NCI-H510A (cell line): ENCODE measurements at regions not wholly inside any gene's neighbourhood (a gene's known extent, or its start where the extent isn't known, plus 50 kb on each side); places are given as distances from the start of the nearest gene placed in this dataset.

Source experiments
- DNase-seq: peaks from one replicate; lab custom pipeline; 2025; lab: John Stamatoyannopoulos, UW

DNA sequence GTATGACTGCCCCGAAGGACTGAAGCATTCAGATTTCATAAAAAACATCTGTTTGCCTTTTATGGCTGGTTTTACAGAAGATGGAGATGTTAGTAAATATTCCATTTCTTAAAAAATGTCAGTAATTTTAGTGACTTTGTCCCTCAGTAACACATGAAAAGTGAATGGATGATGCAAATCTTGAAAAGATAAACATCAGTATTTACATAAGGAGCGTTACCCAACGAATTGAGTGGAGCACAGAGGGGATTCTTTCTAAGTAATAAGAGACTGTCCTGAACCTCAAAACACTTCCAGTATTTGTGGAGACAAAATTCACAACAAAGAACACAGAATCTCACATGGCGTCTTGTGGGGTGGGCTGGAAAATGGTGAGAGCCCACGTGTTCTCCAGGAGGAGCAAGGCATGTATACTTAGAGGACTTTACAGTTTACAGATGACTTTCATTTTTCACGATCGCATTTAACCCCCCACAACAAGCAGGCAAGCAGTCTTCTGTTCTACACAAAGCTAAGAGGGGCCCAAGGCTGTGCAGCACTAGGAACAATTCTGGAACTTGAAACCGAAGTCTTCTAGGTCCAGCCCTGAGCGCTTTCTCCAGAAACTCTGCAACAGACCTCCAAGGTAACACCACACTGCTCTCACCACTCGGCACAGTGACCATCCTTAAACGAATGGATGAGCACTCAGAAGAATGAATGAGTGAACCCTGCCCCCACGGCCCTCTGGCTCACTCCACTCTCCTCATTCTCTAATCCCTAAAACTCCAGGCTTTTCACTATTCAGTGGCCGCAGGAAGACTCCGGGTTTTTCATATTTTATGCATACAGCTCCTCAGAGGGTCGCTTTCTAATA, 709.8 kb downstream of the UQCRFS1 start:
- DNase-seq, result no peak

DNA sequence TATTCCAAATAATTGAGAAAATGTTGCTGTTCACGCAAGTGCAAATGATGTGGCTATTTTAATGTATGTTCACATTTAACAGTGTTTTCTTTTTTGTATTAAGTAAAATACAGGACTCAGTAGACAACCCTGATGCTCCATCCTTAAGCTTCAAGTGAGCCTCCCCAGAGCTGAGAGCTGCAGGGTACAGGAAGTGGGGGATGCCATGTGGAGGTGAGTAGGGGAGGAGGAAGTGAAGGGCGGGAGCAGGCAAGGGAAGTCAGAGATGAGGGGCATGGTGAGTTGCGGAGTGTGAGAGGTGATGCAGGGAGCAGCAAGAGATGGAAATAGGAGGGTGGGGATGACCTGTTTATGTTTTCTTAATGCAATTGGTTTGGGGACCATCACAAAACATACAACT, 711.0 kb downstream of the UQCRFS1 start:
- DNase-seq, result no peak

DNA sequence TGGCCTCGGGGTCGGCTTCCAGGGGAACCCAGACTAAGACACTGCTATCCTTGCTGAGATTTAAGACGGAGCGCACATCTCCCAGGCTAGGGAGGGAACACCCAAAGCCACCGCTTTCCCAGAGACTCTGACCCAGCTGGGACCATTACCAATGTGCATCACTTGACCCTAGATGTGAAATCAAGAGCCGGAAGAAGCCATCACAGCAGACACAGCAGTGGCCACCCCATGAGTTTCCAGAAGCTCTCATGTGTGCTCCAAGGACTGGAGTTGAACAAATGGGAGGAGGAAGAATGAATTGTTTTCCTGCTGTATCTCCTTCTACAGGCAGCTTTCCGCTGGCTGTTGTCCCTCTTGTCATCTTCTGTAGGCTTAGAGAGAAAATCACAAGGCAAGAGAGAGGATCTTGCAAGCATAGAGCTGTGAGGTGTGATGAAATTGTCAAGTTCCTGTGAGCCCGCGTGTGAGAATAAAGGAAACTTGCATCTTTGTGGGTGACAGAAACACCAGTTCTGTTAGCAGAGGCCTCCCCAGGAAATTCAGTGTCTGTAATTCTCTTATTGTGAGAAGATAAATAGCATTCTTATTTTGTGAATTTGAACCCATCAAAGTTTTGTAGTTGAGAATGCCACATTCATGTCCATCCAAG, 711.8 kb downstream of the UQCRFS1 start:
- DNase-seq, result no peak

DNA sequence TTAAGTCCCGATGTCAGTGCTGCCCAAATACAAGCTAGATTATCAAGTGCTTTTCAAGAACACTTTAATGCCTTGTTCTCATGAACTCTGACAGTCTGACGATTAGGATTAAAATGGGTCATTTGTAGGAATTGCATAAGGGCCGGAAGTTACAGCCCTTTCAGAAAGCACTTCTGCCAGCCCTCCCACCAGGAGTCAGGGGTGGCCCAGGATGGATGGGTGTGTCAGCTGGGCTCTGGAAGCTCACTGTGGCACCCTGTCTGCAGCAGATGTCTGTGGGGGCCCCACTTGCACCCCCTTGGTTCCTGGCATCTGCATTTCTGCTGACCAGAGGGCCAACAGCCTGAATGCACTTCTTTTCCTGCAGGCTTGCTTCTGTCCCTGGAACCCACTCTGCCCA, 712.7 kb downstream of the UQCRFS1 start:
- DNase-seq, result no peak

DNA sequence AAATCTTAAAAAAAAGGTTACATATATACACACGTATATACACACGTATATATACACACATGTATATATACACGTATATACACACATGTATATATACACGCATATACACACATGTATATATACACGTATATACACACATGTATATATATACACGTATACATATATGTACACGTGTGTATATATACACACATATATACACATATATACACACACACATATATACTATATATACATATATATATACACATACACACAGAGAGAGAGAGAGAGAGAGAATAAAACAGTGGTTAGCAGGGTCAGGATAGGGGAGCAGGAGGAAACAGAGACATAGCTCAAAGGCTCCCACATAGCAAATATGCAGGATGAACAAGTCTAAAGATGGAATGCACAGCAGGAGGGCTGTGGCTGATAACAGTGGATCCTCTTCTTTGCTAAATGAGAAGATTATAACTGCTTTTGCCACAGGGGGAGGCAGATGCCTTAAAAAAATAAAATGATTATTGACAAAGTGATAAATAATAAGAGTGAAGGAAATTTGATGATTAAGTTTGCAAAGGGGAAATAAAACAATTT, 714.5 kb downstream of the UQCRFS1 start:
- DNase-seq, result no peak

DNA sequence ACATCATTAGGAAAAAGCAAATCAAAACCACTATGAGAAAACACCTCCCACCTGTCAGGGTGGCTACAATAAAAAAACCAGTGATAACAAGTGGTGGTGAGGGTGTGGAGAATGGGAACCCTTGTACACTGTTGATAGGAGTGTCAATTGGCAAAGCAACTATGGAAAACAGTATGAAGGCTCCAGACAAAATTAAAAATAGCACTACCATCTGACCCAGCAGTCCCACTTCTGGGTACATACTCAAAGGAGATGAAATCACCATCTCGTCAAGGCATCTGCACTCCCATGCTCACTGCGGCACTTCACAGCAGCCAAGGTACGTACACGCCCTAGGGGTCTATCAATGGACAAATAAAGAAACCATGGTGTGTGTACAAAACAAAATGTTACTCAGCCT, 715.1 kb downstream of the UQCRFS1 start:
- no peak for DNase-seq

DNA sequence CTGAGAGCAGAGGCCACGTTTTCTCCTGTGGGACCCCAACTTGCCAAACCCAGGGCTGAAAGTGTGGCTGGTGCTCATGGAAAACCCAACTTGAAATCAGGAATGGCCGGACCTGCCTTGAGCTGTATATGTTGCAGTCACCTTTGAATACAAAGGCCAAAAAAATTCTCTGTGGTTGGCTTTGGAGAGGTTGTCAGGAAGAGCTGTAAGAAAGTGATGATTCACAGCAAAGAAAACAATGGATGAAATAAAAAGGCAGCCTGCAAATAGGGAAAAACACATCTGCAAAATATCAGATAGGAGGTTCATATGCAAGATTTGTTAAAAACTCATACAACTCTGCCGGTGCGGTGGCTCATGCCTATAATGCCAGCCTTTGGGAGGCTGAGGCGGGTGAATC, 715.8 kb downstream of the UQCRFS1 start:
- no peak for DNase-seq

DNA sequence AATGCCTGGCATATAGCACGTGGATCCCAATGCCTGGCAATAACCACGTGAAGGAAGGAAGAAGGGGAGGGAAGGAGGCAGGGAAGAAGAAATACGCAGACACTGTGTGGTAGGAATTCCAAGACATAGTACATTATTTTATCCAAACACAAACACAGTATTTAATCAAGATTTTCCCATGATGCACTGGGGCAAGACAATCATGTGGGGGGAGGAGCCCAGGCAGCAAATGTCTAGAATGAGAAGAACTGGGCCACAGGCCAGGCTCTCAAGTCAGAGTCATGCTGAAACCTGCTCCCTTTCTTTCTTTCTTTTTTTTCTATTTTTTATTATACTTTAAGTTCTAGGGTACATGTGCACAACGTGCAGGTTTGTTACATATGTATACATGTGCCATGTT, 717.9 kb downstream of the UQCRFS1 start:
- no peak for DNase-seq

DNA sequence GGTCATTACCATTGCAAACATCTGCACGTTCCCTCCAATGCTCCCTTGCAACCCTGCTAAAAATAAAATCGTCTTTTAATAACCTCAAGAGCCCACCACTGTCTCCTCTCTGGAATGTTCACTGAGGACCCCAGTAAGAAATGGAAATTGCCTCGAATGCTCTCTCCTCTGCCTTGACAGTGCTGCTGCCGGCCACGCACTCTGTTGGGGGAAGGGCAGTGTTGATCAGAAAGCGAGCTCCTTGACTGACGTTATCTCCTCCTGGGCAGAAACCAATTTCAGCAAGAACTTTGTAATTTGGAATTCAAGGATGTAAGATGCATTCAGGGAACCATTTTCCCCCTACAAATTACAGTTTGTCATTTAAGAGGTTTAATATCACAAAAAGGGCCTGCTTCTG, 718.5 kb downstream of the UQCRFS1 start:
- DNase-seq, result no peak

DNA sequence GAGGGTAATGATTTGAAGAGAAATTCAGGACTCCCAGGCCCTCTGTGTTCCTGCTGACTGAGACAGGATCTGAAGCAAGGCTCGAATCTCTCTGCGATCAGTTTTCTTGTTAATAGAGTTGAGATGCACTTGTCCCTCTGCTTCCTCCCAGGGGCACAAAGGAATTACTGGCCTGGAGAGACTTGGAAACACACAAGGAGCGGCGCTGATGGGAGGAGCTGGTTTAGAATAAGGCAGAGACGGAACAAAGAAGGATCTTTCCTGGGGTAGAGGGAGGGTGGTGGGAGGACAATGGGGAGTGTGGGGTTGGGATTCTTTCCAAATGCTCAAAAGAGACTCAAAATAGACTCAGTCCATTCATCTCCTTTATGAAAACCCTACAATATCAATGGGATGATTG, 719.1 kb downstream of the UQCRFS1 start:
- no peak for DNase-seq

DNA sequence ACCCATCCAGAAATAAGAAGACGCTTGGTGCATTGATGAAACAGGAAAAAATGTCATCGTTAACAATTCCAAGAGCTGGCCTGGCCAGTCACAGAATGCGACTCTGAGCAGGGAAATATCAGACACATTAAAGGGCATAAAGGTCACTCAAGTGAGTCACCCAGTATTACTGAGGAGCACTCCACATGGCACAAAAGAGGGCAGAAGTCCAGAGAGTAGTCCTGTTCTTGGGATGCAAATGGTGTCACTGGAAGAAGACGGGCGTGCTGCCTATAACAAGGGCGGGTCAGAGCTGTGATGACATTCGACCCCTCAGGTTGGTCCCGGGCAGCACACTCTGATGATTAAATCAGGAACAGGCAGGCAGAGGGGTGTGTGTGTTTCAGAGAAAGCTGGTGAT, 720.3 kb downstream of the UQCRFS1 start:
- no peak for DNase-seq

DNA sequence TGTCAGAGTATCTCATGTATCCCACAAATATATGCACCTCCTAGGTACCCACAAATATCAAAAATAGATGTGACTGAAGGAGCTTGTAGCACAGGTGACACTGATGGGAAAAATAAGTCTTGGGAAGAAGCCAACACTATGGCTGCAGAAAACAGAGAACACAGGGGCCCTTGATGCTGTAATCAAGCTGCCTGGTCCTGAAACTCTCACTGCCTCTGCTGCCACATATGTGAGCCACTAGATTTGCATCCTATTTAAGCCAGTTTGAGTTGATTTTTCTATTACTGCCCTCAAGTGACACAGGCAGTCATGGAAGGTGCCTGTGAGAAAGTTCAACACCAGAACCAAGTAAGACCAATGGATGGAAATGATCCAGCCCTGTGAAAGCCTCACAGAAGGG, 720.8 kb downstream of the UQCRFS1 start:
- no peak for DNase-seq

DNA sequence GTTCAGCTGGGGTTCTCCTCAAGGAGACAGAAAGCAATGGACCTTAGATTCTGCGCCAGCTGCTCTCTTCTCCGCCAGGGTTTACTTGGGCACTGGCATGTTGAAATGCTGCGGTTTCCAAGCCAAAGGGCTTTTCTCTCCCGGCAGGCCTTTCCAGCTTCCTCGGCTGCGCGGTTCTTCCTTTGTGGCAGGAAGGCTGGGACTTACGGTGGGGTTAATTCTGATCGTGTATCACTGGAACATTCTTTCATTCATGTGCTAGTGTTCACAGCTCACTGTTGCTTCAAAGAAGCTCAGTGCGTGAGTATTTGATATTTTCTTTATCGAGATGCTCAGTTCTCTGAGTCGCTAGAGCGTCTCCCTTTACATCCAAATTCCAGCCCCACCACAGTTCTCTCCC, 723.2 kb downstream of the UQCRFS1 start:
- DNase-seq, result no peak

DNA sequence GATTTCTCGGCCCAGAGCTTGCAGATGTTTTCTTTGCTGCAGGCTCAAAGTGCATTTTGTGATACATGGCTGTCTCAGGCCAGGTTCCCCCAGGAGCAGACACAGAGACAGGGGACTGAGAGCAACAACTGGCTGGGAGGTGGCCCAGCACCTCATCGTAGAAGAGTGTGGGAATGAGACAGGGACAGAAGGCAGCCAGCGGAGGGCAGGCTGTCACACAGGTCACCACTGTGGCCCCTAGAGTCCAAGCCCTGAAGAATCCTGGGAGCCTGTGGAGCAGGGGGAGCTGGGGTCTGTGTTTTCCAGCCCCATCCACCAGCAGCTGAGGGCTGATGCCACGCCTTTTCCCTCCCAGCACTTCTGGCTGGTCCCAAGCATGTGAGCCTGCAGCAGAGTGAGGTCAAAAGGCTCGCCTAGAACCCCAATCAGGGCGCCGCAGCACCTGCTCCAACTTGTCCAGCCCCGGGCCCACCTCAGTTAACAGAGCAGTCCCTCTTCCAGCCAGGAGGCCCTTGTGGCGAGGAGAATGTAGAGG, 723.8 kb downstream of the UQCRFS1 start:
- DNase-seq, result no peak

DNA sequence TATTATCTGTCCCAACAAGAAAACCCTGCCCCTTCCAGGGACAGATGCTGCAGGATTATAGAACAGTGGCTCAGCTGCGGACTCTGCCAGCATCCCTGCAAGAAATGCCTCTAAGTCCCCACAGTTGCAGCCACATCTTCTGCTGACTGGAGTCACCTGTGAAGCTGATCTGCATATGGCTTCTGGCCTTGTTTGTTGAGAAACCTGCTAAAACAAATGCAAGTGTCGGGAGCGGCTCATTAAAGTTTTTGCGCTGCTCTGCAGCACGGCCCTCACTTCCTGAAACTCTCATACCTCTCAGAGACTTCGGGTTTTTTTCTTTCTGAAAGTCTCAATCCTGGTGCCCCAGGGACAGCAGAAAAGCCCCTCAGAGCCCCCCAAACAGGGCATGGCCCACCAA, 725.0 kb downstream of the UQCRFS1 start:
- no peak for DNase-seq

DNA sequence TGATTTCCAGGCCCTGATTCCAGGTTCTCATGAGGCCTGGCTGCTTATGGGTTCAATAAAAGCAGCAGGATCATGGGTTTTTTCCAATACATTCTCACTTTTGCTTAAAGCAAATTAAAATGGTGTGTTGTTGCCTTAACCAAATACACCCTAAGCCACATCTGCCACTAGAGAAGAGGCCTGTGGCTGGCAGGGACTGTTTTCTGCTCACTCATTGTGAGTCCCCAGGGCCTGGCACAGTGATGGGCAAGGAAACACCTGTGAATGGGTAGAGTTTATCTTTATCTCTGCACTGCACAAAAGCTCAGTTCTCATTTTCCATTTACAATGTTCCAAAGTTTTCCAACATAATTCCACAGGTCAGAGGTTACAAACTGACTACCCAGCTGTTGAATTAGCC, 726.0 kb downstream of the UQCRFS1 start:
- DNase-seq, result no peak

DNA sequence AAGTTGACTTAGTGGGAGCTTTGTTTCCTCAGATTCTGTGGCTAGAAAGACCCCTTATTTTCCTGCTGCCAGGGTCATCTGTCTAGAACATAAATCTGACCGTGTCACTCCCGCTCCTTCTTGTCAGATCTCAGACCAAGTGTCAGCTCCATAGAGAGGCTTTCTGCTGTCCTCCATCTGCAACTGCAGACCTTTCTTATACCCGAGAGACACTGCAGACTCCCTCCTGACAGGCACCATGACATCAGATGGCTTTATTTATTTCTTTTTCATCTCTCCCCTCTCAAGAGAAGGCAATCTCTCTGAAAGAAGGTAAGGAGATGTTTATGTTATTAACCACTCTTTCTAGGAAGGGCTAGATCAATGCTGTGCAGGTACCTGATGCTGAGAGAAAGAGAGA, 726.5 kb downstream of the UQCRFS1 start:
- DNase-seq, result no peak

DNA sequence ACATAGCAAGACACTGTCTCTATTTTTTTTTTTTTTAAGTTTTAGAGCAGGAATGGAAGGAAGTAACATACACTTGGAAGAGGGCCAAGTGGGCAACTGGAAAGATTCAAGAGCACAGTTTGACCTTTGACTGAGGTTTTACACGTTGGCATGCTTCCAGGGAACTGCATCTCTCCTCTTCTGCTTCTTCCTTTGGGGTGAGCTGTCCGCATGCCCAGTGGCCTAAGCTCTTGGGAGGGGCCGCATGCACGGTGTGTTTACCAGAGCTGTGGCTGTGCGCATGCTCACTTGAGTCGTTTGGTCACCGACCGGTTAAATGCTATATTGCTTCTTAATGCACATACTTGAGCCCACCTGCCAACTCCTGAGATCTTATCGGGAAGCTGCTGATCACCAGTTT, 727.7 kb downstream of the UQCRFS1 start:
- no peak for DNase-seq

DNA sequence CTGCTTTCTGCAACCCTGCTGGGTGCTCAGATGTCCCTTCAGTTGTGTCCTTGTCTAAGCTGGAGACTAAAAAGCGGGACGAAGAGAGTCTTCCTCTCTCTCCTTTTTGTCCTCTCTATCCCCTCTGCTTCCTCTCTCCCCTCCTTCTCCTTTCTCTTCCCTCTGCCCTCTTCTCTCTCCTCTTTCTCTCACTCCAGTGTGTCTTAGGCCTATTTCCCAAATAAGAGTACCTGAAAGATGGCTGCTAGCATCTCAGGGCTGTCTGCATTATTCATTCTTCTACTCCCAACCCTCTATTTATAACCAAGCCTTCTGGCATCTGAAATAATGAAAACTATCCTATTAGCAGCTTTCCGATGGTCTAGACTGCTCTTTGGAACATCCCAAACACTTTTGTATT, 729.8 kb downstream of the UQCRFS1 start:
- DNase-seq, result no peak

DNA sequence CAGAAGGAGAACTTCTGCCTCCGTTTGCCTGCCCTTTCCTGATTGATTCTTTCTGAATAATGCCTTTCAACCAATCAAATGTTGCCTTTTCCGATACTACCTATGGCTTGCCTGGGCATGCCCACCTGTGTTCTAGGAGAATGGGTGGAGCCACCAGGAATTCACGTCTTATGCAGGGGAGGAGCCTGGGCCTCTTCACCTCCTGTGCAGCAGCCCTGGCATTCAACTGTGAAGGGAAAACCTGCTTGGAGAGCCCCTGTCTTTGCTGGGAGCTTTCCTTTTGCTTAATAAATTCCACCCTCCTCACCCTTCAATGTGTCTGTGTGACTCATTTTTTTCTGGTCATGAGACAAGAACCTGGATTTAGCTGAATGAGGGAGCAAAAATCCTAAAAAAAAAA, 730.7 kb downstream of the UQCRFS1 start:
- DNase-seq, result no peak

DNA sequence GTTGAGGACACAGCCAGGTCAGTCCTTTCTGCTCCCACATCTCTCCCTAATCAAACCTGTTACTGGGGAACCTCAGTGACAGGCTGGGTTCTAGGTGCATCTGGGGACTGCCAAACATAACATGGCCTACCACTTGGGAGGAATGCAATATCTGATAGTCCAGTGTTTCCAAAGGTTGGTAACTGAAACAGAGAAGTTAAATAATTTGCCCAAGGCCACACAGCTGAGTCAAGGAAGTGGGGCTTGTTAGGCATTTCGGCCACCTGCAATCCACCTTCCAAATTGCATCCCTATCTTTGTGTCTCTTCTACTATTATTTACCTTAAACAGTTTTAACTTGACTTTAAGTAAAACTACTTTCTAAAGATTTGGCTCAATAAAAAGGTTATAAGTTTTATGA, 731.3 kb downstream of the UQCRFS1 start:
- DNase-seq, result no peak

DNA sequence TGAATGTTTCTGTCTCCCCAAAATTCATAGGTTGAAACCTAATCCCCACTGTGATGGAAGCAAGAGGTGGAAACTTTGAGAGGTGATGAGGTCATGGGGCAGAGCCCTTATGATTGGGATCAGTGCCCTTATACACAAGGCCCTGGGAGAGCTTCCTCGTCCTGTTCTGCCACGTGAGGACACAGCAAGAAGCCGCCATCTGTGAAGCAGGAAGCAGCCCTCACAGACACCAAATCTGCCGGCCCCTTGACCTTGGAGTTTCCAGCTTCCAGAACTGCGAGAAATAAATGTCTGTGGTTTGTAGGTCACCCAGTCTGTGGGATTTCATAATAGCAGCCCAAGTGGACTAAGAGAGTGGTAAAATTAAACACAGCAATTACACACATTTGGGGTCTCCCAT, 737.4 kb downstream of the UQCRFS1 start:
- DNase-seq, result no peak

DNA sequence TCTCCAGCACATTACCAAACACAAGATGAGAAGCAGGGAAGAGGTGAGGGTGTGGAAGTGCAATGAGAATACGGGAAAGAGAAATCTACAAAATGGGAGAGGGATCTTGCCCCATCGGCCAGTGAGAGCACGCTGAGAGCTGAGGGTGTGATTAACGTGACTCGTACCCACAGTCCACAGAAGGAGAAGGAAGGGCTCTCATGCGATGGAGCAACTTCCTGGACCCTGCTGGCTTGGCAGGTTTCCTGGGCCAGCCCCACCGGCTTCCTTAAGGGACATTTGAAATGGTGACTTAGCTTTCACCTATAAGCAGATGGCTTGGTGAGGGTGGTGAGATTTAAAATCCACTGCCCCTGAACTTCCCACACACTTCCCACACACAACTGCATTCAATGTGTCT, 740.1 kb downstream of the UQCRFS1 start:
- DNase-seq, result no peak
